ENCODE measurements at regions not wholly inside any gene's neighbourhood (a gene's known extent, or its start where the extent isn't known, plus 50 kb on each side); places are given as distances from the start of the nearest gene placed in this dataset.

GRCh38 chr9:134215699-134216448, 51.5 kb upstream of the RNU6ATAC start (continued):
- TF ChIP-seq RFX5 (IDR thresholded peaks at IDR 0.05; ENCODE audit: low read depth, low read length) (no peak), CHD1 (IDR thresholded peaks at IDR 0.05; ENCODE audit: low read depth, low read length) (no peak), CEBPB (IDR thresholded peaks at IDR 0.05; ENCODE audit: low read depth, low read length) (no peak)

- H2AFZ ChIP-seq (replicated peaks; ENCODE audit: low read length, poor library complexity), result peak overlapping the region; percentile 90
- POLR2A ChIA-PET (ENCODE audit: unreplicated experiment), result interaction anchor here (1.6 kb wide), 1 partner anchor 10 kb away, joined by 4 read pairs; no protein-coding TSS in a partner anchor
- peaks cover 15% of the 10 kb centered on the region; the same call in 1 of the 2 replicates for H3K9me1 ChIP-seq (ENCODE audit: insufficient read depth, low read length)
- CTCF ChIA-PET, result no interaction called here
- no peak overlapping the region for H3K4me2 ChIP-seq (ENCODE audit: low read depth, low read length)
- H3K56ac ChIP-seq (ENCODE audit: extremely low read depth, insufficient read depth, low read length), result peak overlapping the region; percentile 64
- peak overlapping the region; percentile 95 for H4K91ac ChIP-seq (ENCODE audit: insufficient read depth, low read depth, low read length)
- in situ Hi-C loops (cut with MboI; ENCODE audit: low sequenced_read_pairs), result no loop called here
- H3K4me1 ChIP-seq (ENCODE audit: control insufficient read depth, insufficient read depth, low read length), result peaks cover 33% of the 10 kb centered on the region
- H3K14ac ChIP-seq (replicated peaks; ENCODE audit: low read depth, low read length), result peak overlapping the region; percentile 56
- peak overlapping the region; percentile 89 for H2AK9ac ChIP-seq (replicated peaks; ENCODE audit: low read depth, low read length, poor library complexity)
- DNase-seq (no peak), ATAC-seq (ENCODE audit: low read depth) (no peak)
- dilution Hi-C loops (cut with HindIII; ENCODE audit: low sequenced_read_pairs, unreplicated experiment), result no loop called here
- H4K8ac ChIP-seq (ENCODE audit: low read depth in 2 of 2, low read length in 2 of 2), result peak overlapping the region; percentile 94 to 99
- H2BK20ac ChIP-seq (ENCODE audit: low read depth, low read length), result peak overlapping the region; percentile 87
- no peak overlapping the region for H3K4me3 ChIP-seq (ENCODE audit: insufficient read depth, low read depth, low read length)
- peak overlapping the region; percentile 86 for H3K23ac ChIP-seq (ENCODE audit: low read depth, low read length)
- H3K18ac ChIP-seq (ENCODE audit: low read depth, low read length), result peak overlapping the region; percentile 97
- no peaks in the 10 kb centered on the region for H3K36me3 ChIP-seq (ENCODE audit: control insufficient read depth, insufficient read depth, low read length)
- H3K27ac ChIP-seq (ENCODE audit: insufficient read depth, low read length), result peak overlapping the region; percentile 99
- H4K5ac ChIP-seq (ENCODE audit: low read depth, low read length), result peak overlapping the region; percentile 95
- H2BK15ac ChIP-seq (ENCODE audit: low read depth, low read length), result peak overlapping the region; percentile 94; the same call in 2 of the 3 replicates
- H3K9me3 ChIP-seq (ENCODE audit: control insufficient read depth, insufficient read depth, low read length), result peaks cover 3% of the 10 kb centered on the region; the same call in 1 of the 2 replicates
- H2BK120ac ChIP-seq (ENCODE audit: low read depth, low read length), result peak overlapping the region; percentile 92
- H2AK5ac ChIP-seq (ENCODE audit: low read depth, low read length), result peak overlapping the region; percentile 90
- H3K27me3 ChIP-seq (ENCODE audit: control insufficient read depth, insufficient read depth, low read length), result no peaks in the 10 kb centered on the region
- no peaks in the 10 kb centered on the region for H3K79me1 ChIP-seq (ENCODE audit: low read depth in 1 of 2, low read length in 2 of 2)
- WGBS, 2 experiments (ENCODE audit: extremely low coverage in 2 of 2, insufficient read length in 1 of 2), result 64% methylated on average over 9 of the region's 14 CpGs; no CpG with 5 or more reads in 1 of the 2 experiments
- BruUV-seq (replicated peaks), result no TSS peak
- no peaks in the 10 kb centered on the region for H4K20me1 ChIP-seq (ENCODE audit: insufficient read depth, low read length)
- TF ChIP-seq MAZ (IDR thresholded peaks at IDR 0.05; ENCODE audit: borderline replicate concordance, low read depth, low read length), result 0 out of 2 replicates have a peak, but pooled peaks have one; percentile 6
- TF ChIP-seq MXI1 (IDR thresholded peaks at IDR 0.05; ENCODE audit: borderline replicate concordance, low read depth, low read length), result no peak
- intact Hi-C loops (cut with micrococcal nuclease), result loop anchor here (5.0 kb wide), 1 partner anchor 101 kb away; no protein-coding TSS in a partner anchor
- H3K4ac ChIP-seq (ENCODE audit: low read depth, low read length), result peak overlapping the region; percentile 99
- H2BK5ac ChIP-seq (ENCODE audit: low read depth, low read length, poor library complexity, severe bottlenecking), result peak overlapping the region; percentile 89
- H3K9ac ChIP-seq (ENCODE audit: low read depth, low read length), result peak overlapping the region; percentile 30
Observed at GRCh38 chr9:134216449-134216951, 52.1 kb upstream of the RNU6ATAC start.
